ENCODE measurements at regions not wholly inside any gene's neighbourhood (a gene's known extent, or its start where the extent isn't known, plus 50 kb on each side); places are given as distances from the start of the nearest gene placed in this dataset.

DNA sequence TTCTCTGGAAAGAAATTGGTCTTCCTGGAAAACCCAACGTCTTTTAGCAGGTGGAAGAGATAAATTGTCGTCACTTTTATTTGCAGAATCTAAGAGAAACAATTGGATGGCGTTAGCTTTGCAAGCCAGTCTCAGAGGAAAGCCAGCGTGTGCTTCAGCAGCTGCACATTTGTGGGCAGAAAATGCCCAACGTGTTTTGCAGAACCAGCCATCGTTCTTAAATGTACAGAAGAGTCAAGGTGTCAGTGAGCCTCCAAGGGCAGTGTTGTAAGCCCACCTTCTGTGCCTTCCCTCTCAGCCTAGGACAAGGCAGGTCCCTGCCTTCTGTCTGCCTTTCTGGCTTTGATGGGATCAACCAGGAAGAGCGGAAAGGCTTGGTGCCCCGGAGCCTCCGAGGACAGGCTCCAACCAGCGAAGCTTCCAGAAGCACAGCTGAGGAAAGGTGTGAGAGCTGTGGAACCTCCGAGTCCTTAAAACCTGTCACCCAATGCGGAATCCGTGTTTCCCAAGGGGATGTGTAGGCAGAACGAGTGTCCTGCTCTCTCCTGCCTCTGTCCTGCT, 116.0 kb upstream of the IRX2 start:
- Histone ChIP-seq H3K9me3 (ENCODE audit: insufficient read depth, low read length, severe bottlenecking) (no peaks in the 10 kb centered on the region), H3K36me3 (ENCODE audit: insufficient read depth, low read length) (no peaks in the 10 kb centered on the region), H2AFZ (ENCODE audit: low read depth, low read length) (peak overlapping the region; percentile 64), H4K20me1 (ENCODE audit: insufficient read depth, low read length) (no peaks in the 10 kb centered on the region), H3K27ac (ENCODE audit: low read length) (peak overlapping the region; percentile 96), H3K9ac (ENCODE audit: low read depth, low read length) (peak overlapping the region; percentile 56), H3K4me2 (ENCODE audit: insufficient read depth, low read length) (peak overlapping the region; percentile 36), H3K27me3 (ENCODE audit: insufficient read depth, low read length, poor library complexity) (no peaks in the 10 kb centered on the region), H3K4me1 (ENCODE audit: insufficient read depth, low read length) (peaks cover 55% of the 10 kb centered on the region), H3K79me2 (ENCODE audit: insufficient read depth, low read length) (no peaks in the 10 kb centered on the region), H3K4me3 (ENCODE audit: low read depth in 1 of 2, low read length in 2 of 2) (no peak overlapping the region; a peak in 1 of 4 replicates)
- no peak for TF ChIP-seq EZH2 (IDR thresholded peaks at IDR 0.05; ENCODE audit: borderline replicate concordance, low read depth, low read length, severe bottlenecking)
- TF ChIP-seq, protein P1, sequence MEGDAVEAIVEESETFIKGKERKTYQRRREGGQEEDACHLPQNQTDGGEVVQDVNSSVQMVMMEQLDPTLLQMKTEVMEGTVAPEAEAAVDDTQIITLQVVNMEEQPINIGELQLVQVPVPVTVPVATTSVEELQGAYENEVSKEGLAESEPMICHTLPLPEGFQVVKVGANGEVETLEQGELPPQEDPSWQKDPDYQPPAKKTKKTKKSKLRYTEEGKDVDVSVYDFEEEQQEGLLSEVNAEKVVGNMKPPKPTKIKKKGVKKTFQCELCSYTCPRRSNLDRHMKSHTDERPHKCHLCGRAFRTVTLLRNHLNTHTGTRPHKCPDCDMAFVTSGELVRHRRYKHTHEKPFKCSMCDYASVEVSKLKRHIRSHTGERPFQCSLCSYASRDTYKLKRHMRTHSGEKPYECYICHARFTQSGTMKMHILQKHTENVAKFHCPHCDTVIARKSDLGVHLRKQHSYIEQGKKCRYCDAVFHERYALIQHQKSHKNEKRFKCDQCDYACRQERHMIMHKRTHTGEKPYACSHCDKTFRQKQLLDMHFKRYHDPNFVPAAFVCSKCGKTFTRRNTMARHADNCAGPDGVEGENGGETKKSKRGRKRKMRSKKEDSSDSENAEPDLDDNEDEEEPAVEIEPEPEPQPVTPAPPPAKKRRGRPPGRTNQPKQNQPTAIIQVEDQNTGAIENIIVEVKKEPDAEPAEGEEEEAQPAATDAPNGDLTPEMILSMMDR (IDR thresholded peaks at IDR 0.05; ENCODE audit: borderline replicate concordance, extremely low read depth, low read length, poor library complexity, severe bottlenecking) = no peak
- peak; percentile 83 for ATAC-seq (ENCODE audit: insufficient read depth, low read depth)
- DNase-seq = peak; percentile 64

DNA sequence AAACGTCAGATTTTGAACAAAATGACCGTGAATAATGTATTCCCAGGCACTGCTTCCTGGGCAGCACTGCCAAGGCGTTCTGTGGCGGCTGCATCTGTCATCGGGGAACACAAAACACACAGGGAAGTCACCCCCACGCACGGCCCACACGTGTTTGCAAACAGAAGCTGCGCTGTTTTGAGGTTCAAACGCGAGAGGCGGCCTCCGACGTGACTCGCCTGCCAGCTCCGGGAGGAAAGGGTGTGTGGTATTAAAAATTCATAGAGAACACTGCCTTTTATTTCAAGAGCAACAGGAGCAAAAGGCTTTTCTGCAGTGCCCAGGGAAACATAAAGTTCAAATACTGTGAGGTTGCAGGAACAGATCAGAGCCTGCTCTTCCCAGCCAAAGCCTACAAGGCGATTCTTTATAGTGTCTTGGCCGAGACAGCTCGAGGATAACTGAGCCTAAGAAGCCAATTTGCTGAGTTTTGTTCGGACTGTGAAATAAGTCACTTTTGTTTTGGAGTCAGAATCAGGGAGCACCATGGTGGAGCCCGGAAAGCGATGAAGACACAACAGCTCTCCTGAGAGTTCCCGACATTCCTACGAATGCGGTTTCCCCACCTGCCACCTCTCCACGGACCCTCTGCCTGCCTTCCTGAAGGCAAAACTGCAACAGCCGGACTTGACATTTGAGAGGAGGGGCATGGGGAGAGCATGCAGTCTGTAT, 115.3 kb upstream of the IRX2 start:
- Histone ChIP-seq H3K4me2 (ENCODE audit: insufficient read depth, low read length) (peak overlapping the region; percentile 36), H3K27ac (ENCODE audit: low read length) (peak overlapping the region; percentile 96), H3K9ac (ENCODE audit: low read depth, low read length) (peak overlapping the region; percentile 56), H3K4me1 (ENCODE audit: insufficient read depth, low read length) (peaks cover 60% of the 10 kb centered on the region), H3K79me2 (ENCODE audit: insufficient read depth, low read length) (no peaks in the 10 kb centered on the region), H4K20me1 (ENCODE audit: insufficient read depth, low read length) (no peaks in the 10 kb centered on the region), H2AFZ (ENCODE audit: low read depth, low read length) (peak overlapping the region; percentile 64), H3K36me3 (ENCODE audit: insufficient read depth, low read length) (no peaks in the 10 kb centered on the region), H3K9me3 (ENCODE audit: insufficient read depth, low read length, severe bottlenecking) (no peaks in the 10 kb centered on the region), H3K27me3 (ENCODE audit: insufficient read depth, low read length, poor library complexity) (no peaks in the 10 kb centered on the region), H3K4me3 (ENCODE audit: low read depth in 1 of 2, low read length in 2 of 2) (no peak overlapping the region; a peak in 1 of 4 replicates)
- DNase-seq (no peak), ATAC-seq (ENCODE audit: insufficient read depth, low read depth) (peak; percentile 7)
- no peak for TF ChIP-seq EZH2 (IDR thresholded peaks at IDR 0.05; ENCODE audit: borderline replicate concordance, low read depth, low read length, severe bottlenecking)
- TF ChIP-seq, protein P1 (IDR thresholded peaks at IDR 0.05; ENCODE audit: borderline replicate concordance, extremely low read depth, low read length, poor library complexity, severe bottlenecking) = no peak

DNA sequence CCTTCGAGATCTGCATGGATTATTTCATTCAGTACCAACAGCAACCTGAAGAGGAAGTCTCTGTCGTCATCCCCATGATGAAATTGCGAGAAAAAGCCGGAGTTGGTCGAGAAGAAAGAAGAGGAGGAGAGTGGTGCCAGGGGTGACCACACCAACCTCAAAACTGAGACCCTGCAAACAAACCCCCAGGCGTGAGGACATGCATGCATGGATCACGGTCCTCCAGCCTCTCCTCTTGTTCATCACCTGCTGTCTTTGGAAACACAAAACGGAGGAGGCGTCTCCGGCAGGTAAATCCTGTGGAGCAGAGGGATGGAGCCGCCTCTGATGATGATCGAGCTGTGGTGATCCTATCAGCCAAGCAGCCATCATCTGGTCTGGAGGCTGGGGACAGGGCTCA, 114.4 kb upstream of the IRX2 start:
- ATAC-seq (ENCODE audit: insufficient read depth, low read depth) (no peak), DNase-seq (no peak)
- H2AFZ ChIP-seq (ENCODE audit: low read depth, low read length) = no peak overlapping the region
- H4K20me1 ChIP-seq (ENCODE audit: insufficient read depth, low read length) = no peaks in the 10 kb centered on the region
- no peak for TF ChIP-seq EZH2 (IDR thresholded peaks at IDR 0.05; ENCODE audit: borderline replicate concordance, low read depth, low read length, severe bottlenecking)
- TF ChIP-seq, protein P1 (IDR thresholded peaks at IDR 0.05; ENCODE audit: borderline replicate concordance, extremely low read depth, low read length, poor library complexity, severe bottlenecking) = no peak
- peak overlapping the region; percentile 56; the same call in 1 of the 2 replicates for H3K9ac ChIP-seq (ENCODE audit: low read depth, low read length)
- H3K27ac ChIP-seq (ENCODE audit: low read length) = peak overlapping the region; percentile 96
- no peak overlapping the region for H3K4me2 ChIP-seq (ENCODE audit: insufficient read depth, low read length)
- no peak overlapping the region for H3K4me3 ChIP-seq (ENCODE audit: low read depth in 1 of 2, low read length in 2 of 2)
- H3K9me3 ChIP-seq (ENCODE audit: insufficient read depth, low read length, severe bottlenecking) = no peaks in the 10 kb centered on the region
- no peaks in the 10 kb centered on the region for H3K79me2 ChIP-seq (ENCODE audit: insufficient read depth, low read length)
- no peaks in the 10 kb centered on the region for H3K27me3 ChIP-seq (ENCODE audit: insufficient read depth, low read length, poor library complexity)
- H3K36me3 ChIP-seq (ENCODE audit: insufficient read depth, low read length) = no peaks in the 10 kb centered on the region
- H3K4me1 ChIP-seq (ENCODE audit: insufficient read depth, low read length) = peaks cover 69% of the 10 kb centered on the region

All from DND-41 (cell line).